ENCODE measurements at regions not wholly inside any gene's neighbourhood (a gene's known extent, or its start where the extent isn't known, plus 50 kb on each side); places are given as distances from the start of the nearest gene placed in this dataset.

GRCh38 chr2:221205103-221205673 lies 366.9 kb downstream of the EPHA4 start:
- intact Hi-C loops (cut with micrococcal nuclease) = no loop called here
- Mint-ChIP-seq H3K27me3 (no peaks in the 10 kb centered on the region), H3K4me3 (no peak overlapping the region), H3K36me3 (ENCODE audit: low read depth) (no peaks in the 10 kb centered on the region), H3K27ac (no peak overlapping the region), H3K9me3 (peaks cover 13% of the 10 kb centered on the region), H3K4me1 (ENCODE audit: low read depth) (no peaks in the 10 kb centered on the region)

GRCh38 chr2:221210686-221211085 lies 361.4 kb downstream of the EPHA4 start:
- Mint-ChIP-seq H3K27me3 (no peaks in the 10 kb centered on the region), H3K36me3 (ENCODE audit: low read depth) (no peaks in the 10 kb centered on the region), H3K4me1 (ENCODE audit: low read depth) (no peaks in the 10 kb centered on the region), H3K27ac (no peak overlapping the region), H3K9me3 (peaks cover 13% of the 10 kb centered on the region), H3K4me3 (no peak overlapping the region)
- intact Hi-C loops (cut with micrococcal nuclease) = no loop called here

- no peaks in the 10 kb centered on the region for H3K4me1 Mint-ChIP-seq (ENCODE audit: low read depth)
Measured at GRCh38 chr2:221211653-221212052, 360.5 kb downstream of the EPHA4 start.

GRCh38 chr2:221212105-221212504 lies 360.0 kb downstream of the EPHA4 start:
- no peaks in the 10 kb centered on the region for H3K27me3 Mint-ChIP-seq
- no peak overlapping the region for H3K4me3 Mint-ChIP-seq
- H3K27ac Mint-ChIP-seq = no peak overlapping the region
- peaks cover 13% of the 10 kb centered on the region for H3K9me3 Mint-ChIP-seq
- H3K4me1 Mint-ChIP-seq (ENCODE audit: low read depth) = no peaks in the 10 kb centered on the region
- no peaks in the 10 kb centered on the region for H3K36me3 Mint-ChIP-seq (ENCODE audit: low read depth)
- intact Hi-C loops (cut with micrococcal nuclease) = no loop called here

More at GRCh38 chr2:221211653-221212052, 360.5 kb downstream of the EPHA4 start:
- Mint-ChIP-seq H3K27me3 (no peaks in the 10 kb centered on the region), H3K9me3 (peaks cover 13% of the 10 kb centered on the region), H3K4me3 (no peak overlapping the region), H3K36me3 (ENCODE audit: low read depth) (no peaks in the 10 kb centered on the region), H3K27ac (no peak overlapping the region)
- intact Hi-C loops (cut with micrococcal nuclease) = no loop called here

GRCh38 chr2:221215487-221215886 lies 356.6 kb downstream of the EPHA4 start:
- intact Hi-C loops (cut with micrococcal nuclease) = no loop called here
- no peaks in the 10 kb centered on the region for H3K9me3 Mint-ChIP-seq
- H3K4me1 Mint-ChIP-seq (ENCODE audit: low read depth) = no peaks in the 10 kb centered on the region
- no peaks in the 10 kb centered on the region for H3K27me3 Mint-ChIP-seq
- H3K4me3 Mint-ChIP-seq = no peak overlapping the region
- no peak overlapping the region for H3K27ac Mint-ChIP-seq
- no peaks in the 10 kb centered on the region for H3K36me3 Mint-ChIP-seq (ENCODE audit: low read depth)

- intact Hi-C loops (cut with micrococcal nuclease) = no loop called here
- no peaks in the 10 kb centered on the region for H3K4me1 Mint-ChIP-seq (ENCODE audit: low read depth)
- H3K9me3 Mint-ChIP-seq = no peaks in the 10 kb centered on the region
- no peak overlapping the region for H3K4me3 Mint-ChIP-seq
- H3K27me3 Mint-ChIP-seq = no peaks in the 10 kb centered on the region
- H3K36me3 Mint-ChIP-seq (ENCODE audit: low read depth) = no peaks in the 10 kb centered on the region
- no peak overlapping the region for H3K27ac Mint-ChIP-seq
Measured at GRCh38 chr2:221216636-221217035, 355.5 kb downstream of the EPHA4 start.

- Mint-ChIP-seq H3K27me3 (no peaks in the 10 kb centered on the region), H3K9me3 (no peaks in the 10 kb centered on the region), H3K4me1 (ENCODE audit: low read depth) (no peaks in the 10 kb centered on the region), H3K4me3 (no peak overlapping the region), H3K27ac (no peak overlapping the region), H3K36me3 (ENCODE audit: low read depth) (no peaks in the 10 kb centered on the region)
- intact Hi-C loops (cut with micrococcal nuclease) = no loop called here
Measured at GRCh38 chr2:221225752-221226151, 346.4 kb downstream of the EPHA4 start.

- H3K27me3 Mint-ChIP-seq = no peaks in the 10 kb centered on the region
- H3K4me1 Mint-ChIP-seq (ENCODE audit: low read depth) = no peaks in the 10 kb centered on the region
- no peaks in the 10 kb centered on the region for H3K36me3 Mint-ChIP-seq (ENCODE audit: low read depth)
Measured at GRCh38 chr2:221228214-221228769, 343.8 kb downstream of the EPHA4 start.

GRCh38 chr2:221229099-221229498 lies 343.0 kb downstream of the EPHA4 start:
- Mint-ChIP-seq H3K36me3 (ENCODE audit: low read depth) (no peaks in the 10 kb centered on the region), H3K4me3 (no peak overlapping the region), H3K9me3 (no peaks in the 10 kb centered on the region), H3K27me3 (no peaks in the 10 kb centered on the region), H3K27ac (no peak overlapping the region), H3K4me1 (ENCODE audit: low read depth) (no peaks in the 10 kb centered on the region)
- intact Hi-C loops (cut with micrococcal nuclease) = no loop called here

More at GRCh38 chr2:221228214-221228769, 343.8 kb downstream of the EPHA4 start:
- Mint-ChIP-seq H3K4me3 (no peak overlapping the region), H3K9me3 (no peaks in the 10 kb centered on the region), H3K27ac (no peak overlapping the region)
- intact Hi-C loops (cut with micrococcal nuclease) = no loop called here

GRCh38 chr2:221231511-221231910 lies 340.6 kb downstream of the EPHA4 start:
- no peaks in the 10 kb centered on the region for H3K9me3 Mint-ChIP-seq
- H3K27me3 Mint-ChIP-seq = no peaks in the 10 kb centered on the region

GRCh38 chr2:221235941-221236340 lies 336.2 kb downstream of the EPHA4 start:
- H3K9me3 Mint-ChIP-seq = no peaks in the 10 kb centered on the region
- no peak overlapping the region for H3K4me3 Mint-ChIP-seq
- no peaks in the 10 kb centered on the region for H3K4me1 Mint-ChIP-seq (ENCODE audit: low read depth)
- H3K27ac Mint-ChIP-seq = no peak overlapping the region
- intact Hi-C loops (cut with micrococcal nuclease) = no loop called here
- H3K36me3 Mint-ChIP-seq (ENCODE audit: low read depth) = no peaks in the 10 kb centered on the region
- no peaks in the 10 kb centered on the region for H3K27me3 Mint-ChIP-seq

More at GRCh38 chr2:221231511-221231910, 340.6 kb downstream of the EPHA4 start:
- intact Hi-C loops (cut with micrococcal nuclease) = no loop called here
- Mint-ChIP-seq H3K36me3 (ENCODE audit: low read depth) (no peaks in the 10 kb centered on the region), H3K27ac (no peak overlapping the region), H3K4me3 (no peak overlapping the region), H3K4me1 (ENCODE audit: low read depth) (no peaks in the 10 kb centered on the region)

GRCh38 chr2:221241072-221241471 lies 331.0 kb downstream of the EPHA4 start:
- no peak overlapping the region for H3K27ac Mint-ChIP-seq
- H3K4me1 Mint-ChIP-seq (ENCODE audit: low read depth) = no peaks in the 10 kb centered on the region
- no peaks in the 10 kb centered on the region for H3K36me3 Mint-ChIP-seq (ENCODE audit: low read depth)
- H3K27me3 Mint-ChIP-seq = no peaks in the 10 kb centered on the region
- intact Hi-C loops (cut with micrococcal nuclease) = no loop called here
- no peak overlapping the region for H3K4me3 Mint-ChIP-seq
- H3K9me3 Mint-ChIP-seq = no peaks in the 10 kb centered on the region

GRCh38 chr2:221243771-221244170 lies 328.3 kb downstream of the EPHA4 start:
- no peak overlapping the region for H3K27ac Mint-ChIP-seq
- H3K9me3 Mint-ChIP-seq = no peaks in the 10 kb centered on the region
- H3K4me1 Mint-ChIP-seq (ENCODE audit: low read depth) = no peaks in the 10 kb centered on the region
- H3K4me3 Mint-ChIP-seq = no peak overlapping the region
- H3K27me3 Mint-ChIP-seq = no peaks in the 10 kb centered on the region
- H3K36me3 Mint-ChIP-seq (ENCODE audit: low read depth) = no peaks in the 10 kb centered on the region
- intact Hi-C loops (cut with micrococcal nuclease) = no loop called here

- no peak overlapping the region for H3K27ac Mint-ChIP-seq
- no peaks in the 10 kb centered on the region for H3K36me3 Mint-ChIP-seq (ENCODE audit: low read depth)
- H3K9me3 Mint-ChIP-seq = peaks cover 2% of the 10 kb centered on the region
- H3K27me3 Mint-ChIP-seq = no peaks in the 10 kb centered on the region
- intact Hi-C loops (cut with micrococcal nuclease) = no loop called here
- no peak overlapping the region for H3K4me3 Mint-ChIP-seq
- no peaks in the 10 kb centered on the region for H3K4me1 Mint-ChIP-seq (ENCODE audit: low read depth)
Measured at GRCh38 chr2:221245045-221245444, 327.1 kb downstream of the EPHA4 start.

GRCh38 chr2:221245772-221246171 lies 326.3 kb downstream of the EPHA4 start:
- H3K9me3 Mint-ChIP-seq = peaks cover 9% of the 10 kb centered on the region
- H3K27ac Mint-ChIP-seq = no peak overlapping the region
- H3K27me3 Mint-ChIP-seq = no peaks in the 10 kb centered on the region
- H3K36me3 Mint-ChIP-seq (ENCODE audit: low read depth) = no peaks in the 10 kb centered on the region
- intact Hi-C loops (cut with micrococcal nuclease) = no loop called here
- no peak overlapping the region for H3K4me3 Mint-ChIP-seq
- no peaks in the 10 kb centered on the region for H3K4me1 Mint-ChIP-seq (ENCODE audit: low read depth)
